ENCODE measurements at regions not wholly inside any gene's neighbourhood (a gene's known extent, or its start where the extent isn't known, plus 50 kb on each side); places are given as distances from the start of the nearest gene placed in this dataset.

DNA sequence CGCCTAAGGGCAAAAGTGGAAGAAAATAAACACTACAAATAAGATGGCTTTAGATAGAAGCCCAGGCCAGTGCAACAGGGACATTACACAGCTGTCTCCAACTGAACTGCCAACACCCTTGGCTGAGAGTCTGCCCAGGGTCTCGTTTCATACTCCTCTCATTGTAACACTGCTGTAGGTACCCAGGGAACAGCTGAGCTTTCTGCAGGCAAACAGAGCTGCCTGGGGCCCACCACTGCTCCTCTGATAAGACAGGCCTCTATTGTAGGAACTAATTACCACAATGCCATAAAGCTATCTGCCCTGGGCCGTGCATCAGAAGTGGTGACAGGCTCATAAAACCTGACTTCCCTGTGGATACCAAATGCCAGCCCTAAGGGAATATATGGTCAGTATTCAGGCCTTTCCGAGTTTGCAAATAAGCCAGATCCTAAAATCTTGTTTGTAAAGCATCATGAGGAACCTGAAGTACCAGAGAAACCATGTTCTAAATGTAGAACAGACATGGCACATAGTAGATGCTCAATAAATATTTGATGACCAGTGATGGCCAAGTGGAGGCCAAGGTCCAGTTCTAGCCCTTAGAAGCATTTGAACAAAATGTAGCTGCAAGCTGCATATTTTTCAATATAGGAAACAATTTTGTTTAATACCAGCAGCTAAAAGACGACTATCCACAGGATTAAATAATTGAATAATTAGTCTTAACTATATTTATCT is 84.3 kb upstream of the NEO1 start:
- no peak for TF ChIP-seq EZH2 (IDR thresholded peaks at IDR 0.05; ENCODE audit: borderline replicate concordance, low read length)
- TF ChIP-seq, protein P1, sequence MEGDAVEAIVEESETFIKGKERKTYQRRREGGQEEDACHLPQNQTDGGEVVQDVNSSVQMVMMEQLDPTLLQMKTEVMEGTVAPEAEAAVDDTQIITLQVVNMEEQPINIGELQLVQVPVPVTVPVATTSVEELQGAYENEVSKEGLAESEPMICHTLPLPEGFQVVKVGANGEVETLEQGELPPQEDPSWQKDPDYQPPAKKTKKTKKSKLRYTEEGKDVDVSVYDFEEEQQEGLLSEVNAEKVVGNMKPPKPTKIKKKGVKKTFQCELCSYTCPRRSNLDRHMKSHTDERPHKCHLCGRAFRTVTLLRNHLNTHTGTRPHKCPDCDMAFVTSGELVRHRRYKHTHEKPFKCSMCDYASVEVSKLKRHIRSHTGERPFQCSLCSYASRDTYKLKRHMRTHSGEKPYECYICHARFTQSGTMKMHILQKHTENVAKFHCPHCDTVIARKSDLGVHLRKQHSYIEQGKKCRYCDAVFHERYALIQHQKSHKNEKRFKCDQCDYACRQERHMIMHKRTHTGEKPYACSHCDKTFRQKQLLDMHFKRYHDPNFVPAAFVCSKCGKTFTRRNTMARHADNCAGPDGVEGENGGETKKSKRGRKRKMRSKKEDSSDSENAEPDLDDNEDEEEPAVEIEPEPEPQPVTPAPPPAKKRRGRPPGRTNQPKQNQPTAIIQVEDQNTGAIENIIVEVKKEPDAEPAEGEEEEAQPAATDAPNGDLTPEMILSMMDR (IDR thresholded peaks at IDR 0.05; ENCODE audit: low read length), result no peak

All from OCI-LY1 (cell line).